ENCODE measurements at regions not wholly inside any gene's neighbourhood (a gene's known extent, or its start where the extent isn't known, plus 50 kb on each side); places are given as distances from the start of the nearest gene placed in this dataset.

- no peak for DNase-seq (ENCODE audit: low read depth in 2 of 3, low spot score in 2 of 3)
These were observed 303.0 kb upstream of the AJAP1 start for GRCh38 chr1:4351453-4351852.

DNA sequence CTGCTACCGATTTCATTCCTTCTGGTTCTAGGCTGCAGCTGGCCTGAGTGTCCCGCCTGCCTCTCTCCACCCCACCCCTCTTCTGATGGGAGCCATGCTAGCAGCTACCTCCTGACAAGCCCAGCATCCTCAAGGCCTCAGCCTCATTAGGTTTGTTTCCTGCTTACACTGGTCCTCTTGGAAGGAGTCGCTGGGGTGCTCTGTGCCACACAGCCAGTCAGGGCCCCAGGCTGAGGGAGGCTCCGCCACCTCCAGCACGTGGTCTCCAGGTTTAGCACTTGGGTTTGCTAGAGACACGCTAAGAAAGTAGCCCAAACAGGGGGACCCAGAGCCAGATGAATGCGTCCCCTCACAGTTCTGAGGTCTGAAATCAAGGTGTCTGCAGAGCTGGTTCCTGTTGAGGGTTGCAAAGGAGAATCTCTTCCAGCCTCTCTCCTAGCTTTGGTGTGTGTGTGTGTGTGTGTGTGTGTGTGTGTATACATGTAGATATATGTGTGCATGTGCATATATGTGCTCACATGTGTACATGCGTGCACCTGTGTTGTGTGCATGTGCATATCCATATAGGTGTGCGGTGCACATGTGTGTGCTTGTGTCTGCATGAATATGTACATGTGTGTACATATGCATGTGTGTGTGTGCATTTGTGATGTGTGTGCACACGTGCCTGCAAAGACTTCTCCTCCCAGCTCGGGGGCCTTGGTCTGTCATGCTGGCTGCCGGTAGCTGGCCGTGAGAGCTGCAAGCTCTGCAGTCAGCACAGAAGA, 301.1 kb upstream of the AJAP1 start:
- DNase-seq (ENCODE audit: low read depth in 2 of 3, low spot score in 2 of 3) = no peak

DNA sequence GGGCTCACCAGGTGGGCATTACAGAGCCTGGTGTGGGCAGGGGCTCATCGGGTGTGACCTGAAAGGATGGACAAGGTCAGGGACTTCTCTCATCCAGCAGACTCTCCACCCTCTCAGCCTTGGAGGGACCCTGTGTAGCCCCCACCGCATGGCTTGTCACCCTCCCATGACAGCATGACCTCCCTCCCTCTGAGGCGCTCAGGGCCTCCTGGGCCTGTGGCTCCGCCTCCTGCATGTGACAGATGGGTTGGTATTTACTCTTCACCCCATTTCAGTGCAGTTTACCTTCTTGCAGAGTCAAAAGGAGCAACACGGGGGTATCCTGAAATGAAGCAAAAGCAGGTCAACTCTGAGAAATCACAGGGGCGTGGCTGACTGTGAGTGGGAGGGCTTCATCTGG, 298.6 kb upstream of the AJAP1 start:
- DNase-seq (ENCODE audit: low read depth in 2 of 3, low spot score in 2 of 3) = no peak

DNA sequence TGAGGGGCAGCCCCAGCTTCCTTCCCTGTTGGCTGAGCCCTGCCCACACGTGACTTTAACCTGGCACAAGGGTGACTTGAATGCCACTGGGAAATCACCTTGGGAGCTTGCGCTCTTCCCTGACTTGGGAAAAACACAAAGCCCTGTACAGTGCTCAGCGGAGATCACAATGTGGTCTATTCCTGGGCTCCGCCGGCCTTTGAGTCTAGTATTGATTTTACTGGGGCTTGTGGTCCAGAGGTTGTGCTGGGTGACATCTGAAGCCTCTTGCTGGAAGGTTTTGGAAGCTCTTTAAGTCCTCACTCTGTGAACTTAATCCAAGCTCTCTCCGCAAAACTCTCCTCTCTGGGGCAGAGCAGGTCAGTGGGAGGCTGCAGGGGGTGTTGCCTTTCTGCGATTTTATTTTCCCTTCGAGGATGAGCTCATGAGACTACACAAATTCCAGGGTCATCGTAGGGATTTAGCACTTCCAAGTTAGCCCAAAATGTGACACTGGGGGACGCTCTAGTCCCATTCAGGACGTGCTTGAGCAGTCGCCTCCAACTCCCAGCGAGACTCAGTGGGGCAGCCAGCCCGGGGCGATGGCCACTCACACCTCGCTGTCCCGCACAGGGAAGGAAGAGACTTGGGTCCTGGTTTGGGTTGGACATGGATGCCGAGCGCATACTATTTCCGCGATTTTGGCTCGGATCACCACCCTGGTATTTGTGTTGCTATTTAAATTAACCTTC, 291.9 kb upstream of the AJAP1 start:
- DNase-seq (ENCODE audit: low read depth in 2 of 3, low spot score in 2 of 3) = no peak

DNA sequence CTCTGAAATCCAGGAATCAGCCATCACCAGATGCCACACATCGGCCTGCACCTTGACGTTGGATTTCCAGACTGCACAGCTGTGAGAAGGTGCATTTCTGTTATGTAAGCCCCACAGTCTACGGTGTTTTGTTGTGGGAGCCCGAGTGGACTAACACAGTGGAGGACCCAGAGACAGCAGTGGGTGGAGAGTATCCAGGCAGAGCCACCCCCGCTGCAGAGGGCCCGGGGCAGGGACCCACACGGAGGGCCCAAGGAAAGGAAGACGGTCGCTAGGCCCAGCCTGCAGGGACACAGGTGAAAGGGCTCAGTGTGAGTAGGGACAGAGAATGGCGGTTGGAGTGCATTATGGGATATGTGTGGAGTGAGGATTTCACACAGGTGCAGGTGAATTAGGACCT, 288.3 kb upstream of the AJAP1 start:
- no peak for DNase-seq (ENCODE audit: low read depth in 2 of 3, low spot score in 2 of 3)

GRCh38 chr1:4367230-4367777, 287.1 kb upstream of the AJAP1 start:
- DNase-seq (ENCODE audit: low read depth in 2 of 3, low spot score in 2 of 3) = no peak

DNA sequence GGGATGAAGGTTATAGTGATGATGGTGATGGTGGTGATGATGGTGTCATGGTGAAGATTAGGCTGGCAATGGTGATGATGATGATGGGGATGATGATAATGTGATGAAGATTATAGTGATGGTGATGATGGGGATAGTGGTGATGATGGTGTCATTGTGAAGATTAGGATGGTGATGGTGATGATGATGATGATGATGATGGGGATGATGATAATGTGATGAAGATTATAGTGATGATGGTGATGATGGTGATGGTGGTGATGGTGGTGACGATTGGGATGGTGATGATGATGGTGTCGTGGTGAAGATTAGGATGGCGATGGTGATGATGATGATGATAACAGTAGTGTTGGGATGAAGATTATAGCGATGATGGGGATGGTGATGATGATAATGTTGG, 285.1 kb upstream of the AJAP1 start:
- no peak for DNase-seq (ENCODE audit: low read depth in 2 of 3, low spot score in 2 of 3)

GRCh38 chr1:4371849-4372248, 282.6 kb upstream of the AJAP1 start:
- no peak for DNase-seq (ENCODE audit: low read depth in 2 of 3, low spot score in 2 of 3)

GRCh38 chr1:4375812-4376211, 278.6 kb upstream of the AJAP1 start:
- DNase-seq (ENCODE audit: low read depth in 2 of 3, low spot score in 2 of 3) = no peak

GRCh38 chr1:4379451-4380175, 274.8 kb upstream of the AJAP1 start:
- no peak for DNase-seq (ENCODE audit: low read depth in 2 of 3, low spot score in 2 of 3)

- DNase-seq (ENCODE audit: low read depth in 2 of 3, low spot score in 2 of 3) = no peak
These were observed 273.7 kb upstream of the AJAP1 start for GRCh38 chr1:4380564-4381168.

DNA sequence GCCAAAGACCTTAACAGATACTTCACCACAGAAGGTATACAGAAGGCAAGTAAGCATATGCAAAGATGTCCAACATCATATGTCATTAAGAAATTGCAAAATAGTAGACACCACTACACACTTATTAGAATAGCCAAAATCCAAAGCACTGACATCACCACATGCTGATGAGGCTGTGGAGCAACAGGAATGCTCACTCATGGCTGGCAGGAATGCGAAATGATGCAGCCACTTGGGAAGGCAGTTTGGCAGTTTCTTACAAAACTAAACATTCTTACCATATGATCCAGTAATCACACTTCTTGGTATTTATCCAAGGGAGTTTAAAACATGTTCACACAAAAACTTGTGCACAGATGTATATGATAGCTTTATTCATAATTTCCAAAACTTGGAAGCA, 261.2 kb upstream of the AJAP1 start:
- DNase-seq (ENCODE audit: low read depth in 2 of 3, low spot score in 2 of 3) = no peak

- DNase-seq (ENCODE audit: low read depth in 2 of 3, low spot score in 2 of 3) = no peak
These were observed 260.0 kb upstream of the AJAP1 start for GRCh38 chr1:4394366-4394765.

DNA sequence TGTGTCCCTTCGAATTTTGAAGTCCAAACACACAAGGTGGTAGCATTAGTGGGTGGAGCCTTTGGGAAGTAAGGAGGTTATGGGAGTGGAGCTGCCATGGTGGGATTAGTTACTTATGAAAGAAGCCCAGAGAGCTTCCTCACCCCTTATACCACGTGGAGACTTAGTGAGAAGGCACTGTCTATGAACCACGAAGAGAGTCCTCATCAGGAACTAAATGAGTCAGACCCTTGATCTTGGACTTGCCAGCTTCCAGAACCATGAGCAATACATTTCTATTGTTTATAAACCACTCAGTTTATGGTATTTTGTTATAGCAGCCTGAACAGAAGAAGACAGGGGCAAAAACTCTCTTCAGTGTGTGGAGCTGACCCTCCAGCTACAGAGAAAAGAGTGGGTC, 259.3 kb upstream of the AJAP1 start:
- no peak for DNase-seq (ENCODE audit: low read depth in 2 of 3, low spot score in 2 of 3)

GRCh38 chr1:4395676-4396075, 258.7 kb upstream of the AJAP1 start:
- no peak for DNase-seq (ENCODE audit: low read depth in 2 of 3, low spot score in 2 of 3)

GRCh38 chr1:4396551-4396950, 257.9 kb upstream of the AJAP1 start:
- no peak for DNase-seq (ENCODE audit: low read depth in 2 of 3, low spot score in 2 of 3)

DNA sequence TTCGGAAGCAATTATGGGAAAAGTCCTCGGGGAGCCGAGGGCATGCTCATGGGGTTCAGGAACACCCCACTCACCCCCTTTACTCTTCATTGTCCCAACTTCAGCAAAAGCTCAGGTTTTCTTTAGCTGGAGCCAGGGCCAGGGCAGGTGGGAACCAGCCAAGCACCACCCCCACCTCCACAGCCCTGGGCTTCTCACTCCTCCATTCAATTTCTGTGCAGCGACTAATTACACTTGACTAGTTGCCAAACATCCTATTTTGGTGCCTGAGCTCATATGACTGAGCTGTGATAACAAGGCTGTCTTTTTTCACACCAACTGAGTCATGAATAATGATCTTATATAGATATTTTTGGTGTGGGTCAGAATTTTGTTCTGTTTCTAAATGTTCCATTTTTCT, 257.2 kb upstream of the AJAP1 start:
- DNase-seq (ENCODE audit: low read depth in 2 of 3, low spot score in 2 of 3) = no peak

DNA sequence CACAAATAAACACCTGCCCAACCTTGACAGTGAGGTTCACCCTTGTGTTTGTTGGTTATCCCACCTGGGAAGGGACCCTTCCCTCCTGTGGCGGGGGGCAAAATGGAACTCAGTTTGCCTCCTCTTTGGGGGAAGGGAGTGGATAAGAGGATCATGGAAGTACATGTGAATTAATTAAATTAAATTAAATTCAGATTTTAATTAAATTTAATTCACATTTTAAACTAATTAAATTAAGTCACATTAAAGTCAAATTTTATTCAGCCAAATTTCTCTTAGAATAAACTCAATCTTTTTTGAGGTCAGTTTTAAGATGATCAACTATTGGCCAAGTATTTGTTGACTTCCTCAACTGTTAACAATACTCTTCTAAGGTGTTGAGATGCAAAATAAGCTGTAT, 252.4 kb upstream of the AJAP1 start:
- no peak for DNase-seq (ENCODE audit: low read depth in 2 of 3, low spot score in 2 of 3)

- DNase-seq (ENCODE audit: low read depth in 2 of 3, low spot score in 2 of 3) = no peak
These were observed 249.4 kb upstream of the AJAP1 start for GRCh38 chr1:4404854-4405590.

DNA sequence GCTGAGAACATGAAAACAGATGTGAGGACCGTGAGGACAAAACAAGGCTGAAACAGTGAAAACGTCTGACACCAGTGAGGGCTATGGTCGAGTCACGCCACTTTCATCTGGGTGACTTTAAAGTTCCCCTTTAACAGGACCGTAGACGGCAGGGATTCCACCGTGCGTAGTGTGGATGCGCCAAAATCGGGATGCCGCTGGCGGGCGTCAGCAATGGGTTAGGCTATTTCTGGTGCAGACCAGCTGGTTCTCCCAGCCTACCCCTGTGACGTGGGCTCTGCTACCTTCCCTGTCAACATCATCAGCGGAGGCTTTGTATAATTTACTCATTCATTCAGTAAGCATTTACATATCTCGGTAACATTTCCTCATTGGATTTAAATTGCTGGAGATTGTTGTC, 246.6 kb upstream of the AJAP1 start:
- DNase-seq (ENCODE audit: low read depth in 2 of 3, low spot score in 2 of 3) = no peak

- DNase-seq (ENCODE audit: low read depth in 2 of 3, low spot score in 2 of 3) = no peak
These were observed 246.0 kb upstream of the AJAP1 start for GRCh38 chr1:4408380-4408779.
